Body of pancreas (tissue), 4 donors: ENCODE measurements at regions not wholly inside any gene's neighbourhood (a gene's known extent, or its start where the extent isn't known, plus 50 kb on each side); places are given as distances from the start of the nearest gene placed in this dataset.

ENCODE experiments used
- ATAC-seq: fragments of 150-250 bp; one replicate; pipeline ENCODE4 v1.9.1; 2016
- DNase-seq, 4 donors: peaks; one replicate each; pipeline ENCODE4 v3.0.0-alpha.2; 2019
- H3K27ac ChIP-seq, 4 donors: fragments of 200-600 bp; sonication (generic); 1 replicate in 3 of 4; 2 replicates in 1 of 4; pipeline versions ENCODE4 v1.5.1 to v1.6.1; 2016 to 2019; ENCODE audit warnings: mild to moderate bottlenecking in 1 of 4, mixed read lengths in 1 of 4, moderate library complexity in 1 of 4
- H3K27me3 ChIP-seq, 2 donors: fragments of 200-600 bp; sonication (generic); one replicate each; pipeline ENCODE4 v1.6.0; 2016; ENCODE audit warnings: mild to moderate bottlenecking in 1 of 2
- H3K36me3 ChIP-seq, 2 donors: fragments of 200-600 bp; sonication (generic); replicated peaks in 1 of 2; 2 replicates each; pipeline ENCODE4 v1.5.1; 2016; ENCODE audit warnings: low read depth in 2 of 2; ENCODE audit not compliant: insufficient read depth in 1 of 2
- H3K4me1 ChIP-seq: fragments of 200-600 bp; sonication (generic); one replicate; pipeline ENCODE4 v1.6.0; 2016
- H3K4me3 ChIP-seq, 2 donors: fragments of 200-600 bp; sonication (generic); 1 replicate in 1 of 2; 2 replicates in 1 of 2; pipeline ENCODE4 v1.5.1; 2016 to 2019
- H3K9me3 ChIP-seq, 3 donors: fragments of 200-600 bp; sonication (generic); 1 replicate in 2 of 3; 2 replicates in 1 of 3; pipeline ENCODE4 v1.5.1; 2016
- POLR2A ChIP-seq, 3 donors: fragments of 450-650 bp; IDR thresholded peaks; one replicate each; pipeline ENCODE4 v1.6.1; 2016; ENCODE audit warnings: antibody characterized with exemption in 3 of 3, mild to moderate bottlenecking in 2 of 3
- WGBS, 2 donors: methylation state at CpG; one replicate each; pipeline ENCODE4 v1.1.5; 2017; 5-methylcytosine and 5-hydroxymethylcytosine counted together
- intact Hi-C: fragments of 100-400 bp; cut with DNase I; formaldehyde crosslinking; loops from one replicate; pipeline ENCODE4 v1.15.1; 2023
- TF ChIP-seq, protein P1 (sequence below), 7 experiments: fragments of 450-650 bp in 4 of 7; fragments of 200-600 bp in 3 of 7; sonication (generic) in 3 of 7; IDR thresholded peaks; one replicate each; pipeline ENCODE4 v1.5.1; 2016 to 2019; ENCODE audit warnings: antibody characterized with exemption in 7 of 7

DNA sequence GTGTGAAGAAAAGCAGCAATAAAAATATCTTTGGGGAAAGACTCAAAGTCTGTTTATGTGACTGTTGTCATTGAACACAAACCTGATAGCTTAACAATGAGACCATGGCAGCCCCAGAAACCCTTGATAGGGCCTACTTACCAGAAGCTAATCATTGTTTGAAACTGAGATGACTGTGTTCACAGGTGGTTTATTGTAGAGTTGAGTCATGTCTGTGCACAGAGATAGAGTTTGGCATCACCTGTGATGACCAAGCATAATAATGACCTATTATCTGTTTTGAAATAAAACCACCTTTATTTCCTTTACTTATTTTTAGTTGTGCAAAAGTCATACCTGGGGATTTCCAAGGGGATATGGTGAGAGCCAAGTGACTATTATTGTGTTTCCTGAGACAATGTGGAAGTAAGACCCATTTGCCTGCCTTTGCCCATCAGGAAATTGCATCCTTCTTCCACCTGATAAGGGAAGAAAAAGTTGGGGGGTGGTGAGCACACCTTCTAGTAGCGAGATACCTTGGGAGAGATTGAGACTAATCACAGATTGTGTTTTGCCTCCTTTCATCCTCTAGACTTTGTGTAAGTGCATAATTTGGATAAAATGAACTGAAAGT lies 456.9 kb upstream of the JAG1 start:
- Histone ChIP-seq H3K4me1 (peaks cover 14% of the 10 kb centered on the region), H3K27ac (no peak overlapping the region), H3K4me3 (no peak overlapping the region), H3K36me3 (no peaks in the 10 kb centered on the region), H3K27me3 (no peaks in the 10 kb centered on the region), H3K9me3 (no peaks in the 10 kb centered on the region)
- ATAC-seq: no peak
- intact Hi-C loops: no loop called here
- TF ChIP-seq POLR2A (IDR thresholded peaks at IDR 0.05): no peak
- TF ChIP-seq, protein P1, sequence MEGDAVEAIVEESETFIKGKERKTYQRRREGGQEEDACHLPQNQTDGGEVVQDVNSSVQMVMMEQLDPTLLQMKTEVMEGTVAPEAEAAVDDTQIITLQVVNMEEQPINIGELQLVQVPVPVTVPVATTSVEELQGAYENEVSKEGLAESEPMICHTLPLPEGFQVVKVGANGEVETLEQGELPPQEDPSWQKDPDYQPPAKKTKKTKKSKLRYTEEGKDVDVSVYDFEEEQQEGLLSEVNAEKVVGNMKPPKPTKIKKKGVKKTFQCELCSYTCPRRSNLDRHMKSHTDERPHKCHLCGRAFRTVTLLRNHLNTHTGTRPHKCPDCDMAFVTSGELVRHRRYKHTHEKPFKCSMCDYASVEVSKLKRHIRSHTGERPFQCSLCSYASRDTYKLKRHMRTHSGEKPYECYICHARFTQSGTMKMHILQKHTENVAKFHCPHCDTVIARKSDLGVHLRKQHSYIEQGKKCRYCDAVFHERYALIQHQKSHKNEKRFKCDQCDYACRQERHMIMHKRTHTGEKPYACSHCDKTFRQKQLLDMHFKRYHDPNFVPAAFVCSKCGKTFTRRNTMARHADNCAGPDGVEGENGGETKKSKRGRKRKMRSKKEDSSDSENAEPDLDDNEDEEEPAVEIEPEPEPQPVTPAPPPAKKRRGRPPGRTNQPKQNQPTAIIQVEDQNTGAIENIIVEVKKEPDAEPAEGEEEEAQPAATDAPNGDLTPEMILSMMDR (IDR thresholded peaks at IDR 0.05): no peak
- no peak for DNase-seq
- 88 to 92% methylated on average over 1 of the region's 1 CpG for WGBS, 2 donors

DNA sequence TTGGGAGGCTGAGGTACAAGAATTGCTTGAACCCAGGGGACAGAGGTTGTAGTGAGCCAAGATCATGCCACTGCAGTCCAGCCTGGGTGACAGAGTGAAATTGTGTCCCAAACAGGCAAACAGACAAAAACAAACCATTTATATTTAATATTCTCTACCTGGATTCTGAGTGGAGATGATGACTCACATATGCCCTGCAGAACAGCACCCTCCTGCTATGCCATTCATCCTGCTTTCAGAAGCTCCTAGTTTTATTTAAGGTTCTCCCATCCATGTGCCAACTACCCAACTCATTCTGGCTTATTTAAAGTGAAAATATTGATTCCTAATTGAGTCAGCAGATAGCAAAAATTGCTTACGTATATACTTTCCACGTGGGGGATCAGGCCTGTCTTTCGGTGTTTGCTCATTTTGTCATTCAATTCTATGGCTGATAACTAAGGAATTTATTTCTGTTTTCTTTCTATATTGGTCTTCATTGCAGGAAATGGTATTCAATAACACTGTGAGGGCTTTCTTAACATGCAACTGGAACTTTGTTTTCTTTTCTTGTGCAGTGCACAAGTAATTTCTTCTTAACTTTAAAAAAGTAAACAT lies 459.1 kb upstream of the JAG1 start:
- Histone ChIP-seq H3K36me3 (no peaks in the 10 kb centered on the region), H3K27me3 (no peaks in the 10 kb centered on the region), H3K9me3 (no peaks in the 10 kb centered on the region), H3K4me3 (no peak overlapping the region), H3K27ac (peak overlapping the region in 1 of 4 donors; percentile 9), H3K4me1 (peaks cover 14% of the 10 kb centered on the region)
- intact Hi-C loops: no loop called here
- TF ChIP-seq, protein P1 (IDR thresholded peaks at IDR 0.05): no peak
- no peak for TF ChIP-seq POLR2A (IDR thresholded peaks at IDR 0.05)
- WGBS, 2 donors: 35 to 38% methylated on average over 3 of the region's 3 CpGs
- ATAC-seq: no peak
- no peak for DNase-seq

DNA sequence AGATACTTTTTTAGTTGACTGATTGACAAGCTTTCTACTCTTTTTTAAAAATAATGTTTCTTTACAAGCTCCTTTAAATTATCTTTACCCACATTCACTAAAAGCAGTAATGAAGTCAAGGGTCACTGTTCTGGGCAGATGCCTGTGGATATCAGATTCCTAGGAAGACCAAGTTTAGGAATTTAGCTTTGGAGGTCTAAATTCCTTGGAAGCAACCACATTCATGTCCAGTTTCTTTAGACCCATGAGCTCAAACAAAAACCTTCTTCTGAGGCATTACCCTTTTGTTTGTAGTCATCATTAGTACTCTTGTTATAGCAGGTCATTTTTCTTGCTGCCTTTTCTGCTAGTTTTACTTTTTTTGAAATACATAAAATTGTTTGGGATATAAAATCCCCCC lies 462.9 kb upstream of the JAG1 start:
- Histone ChIP-seq H3K36me3 (no peaks in the 10 kb centered on the region), H3K9me3 (no peaks in the 10 kb centered on the region), H3K27ac (no peak overlapping the region), H3K4me1 (peaks cover 14% of the 10 kb centered on the region), H3K27me3 (no peaks in the 10 kb centered on the region), H3K4me3 (no peak overlapping the region)
- intact Hi-C loops: no loop called here
- no peak for DNase-seq
- no peak for ATAC-seq
- TF ChIP-seq POLR2A (IDR thresholded peaks at IDR 0.05): no peak
- TF ChIP-seq, protein P1 (IDR thresholded peaks at IDR 0.05): no peak

DNA sequence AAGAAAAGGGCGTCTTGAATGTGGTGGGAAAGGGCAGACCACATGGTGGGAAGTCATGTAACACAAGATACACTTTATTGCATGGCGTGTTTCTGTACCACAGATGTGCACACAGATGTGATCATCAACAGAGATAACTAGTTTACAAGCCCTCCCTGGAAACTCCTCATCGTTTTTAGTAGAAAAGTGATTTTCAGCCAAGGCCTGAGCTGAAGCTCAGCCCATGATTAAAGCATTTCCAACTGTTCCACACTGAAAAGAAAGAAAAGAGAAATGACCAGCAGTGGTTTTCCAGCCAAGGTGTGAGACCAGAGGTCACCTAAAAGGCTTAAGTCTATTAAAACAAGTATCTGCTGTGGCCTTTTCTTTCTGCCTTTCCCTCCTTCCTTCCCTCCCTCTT lies 463.9 kb upstream of the JAG1 start:
- intact Hi-C loops: no loop called here
- ATAC-seq (no peak), DNase-seq (no peak)
- Histone ChIP-seq H3K9me3 (no peaks in the 10 kb centered on the region), H3K27ac (no peak overlapping the region), H3K4me3 (no peak overlapping the region), H3K36me3 (no peaks in the 10 kb centered on the region), H3K27me3 (no peaks in the 10 kb centered on the region), H3K4me1 (peaks cover 13% of the 10 kb centered on the region)
- 78 to 83% methylated on average over 3 of the region's 3 CpGs for WGBS, 2 donors
- TF ChIP-seq, protein P1 (IDR thresholded peaks at IDR 0.05): no peak
- no peak for TF ChIP-seq POLR2A (IDR thresholded peaks at IDR 0.05)

DNA sequence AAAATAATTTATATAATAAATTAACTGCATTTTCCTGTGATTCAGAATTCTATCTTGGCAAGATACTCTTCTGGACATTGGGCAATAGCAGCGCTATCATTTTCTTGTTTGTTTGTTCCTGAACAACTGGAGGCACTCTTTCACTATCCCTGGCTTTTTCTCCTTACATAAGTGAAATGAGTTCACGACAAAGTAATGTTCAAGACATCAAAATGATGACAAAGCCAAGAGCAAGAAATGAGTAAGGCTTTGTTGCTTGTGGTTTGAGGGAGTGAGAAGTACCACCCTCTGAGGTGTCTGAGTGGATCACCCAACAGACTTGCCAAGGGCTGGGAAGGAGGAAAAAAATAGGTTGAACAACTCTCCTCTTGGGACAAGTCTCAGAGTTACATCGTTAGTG lies 466.6 kb upstream of the JAG1 start:
- ATAC-seq: no peak
- H3K27me3 ChIP-seq: no peaks in the 10 kb centered on the region
- TF ChIP-seq, protein P1 (IDR thresholded peaks at IDR 0.05): no peak
- TF ChIP-seq POLR2A (IDR thresholded peaks at IDR 0.05): no peak
- no peaks in the 10 kb centered on the region for H3K4me1 ChIP-seq
- no peak for DNase-seq
- H3K36me3 ChIP-seq: no peaks in the 10 kb centered on the region
- H3K9me3 ChIP-seq: no peaks in the 10 kb centered on the region
- no peak overlapping the region for H3K4me3 ChIP-seq
- 62 to 72% methylated on average over 3 of the region's 3 CpGs for WGBS, 2 donors
- no peak overlapping the region for H3K27ac ChIP-seq
- intact Hi-C loops: no loop called here
